GM23338 (cell line): ENCODE measurements at regions not wholly inside any gene's neighbourhood (a gene's known extent, or its start where the extent isn't known, plus 50 kb on each side); places are given as distances from the start of the nearest gene placed in this dataset.
A peak's percentile ranks its signal among the peaks of the same experiment; 100 is the strongest.

Experiments
- ATAC-seq: fragments of 200-7000 bp; cut with Tn5 transposase; 3 replicates; pipeline ENCODE4 v1.9.1; 2020
- DNase-seq: peaks from one replicate; pipeline ENCODE4 v3.0.0-alpha.2; 2015; ENCODE audit warnings: low spot score
- H2AFZ ChIP-seq: fragments of 200-600 bp; sonication (generic); 2 replicates; pipeline ENCODE4 v1.8.0; 2016; ENCODE audit warnings: antibody characterized with exemption, mild to moderate bottlenecking, moderate library complexity
- H3F3A ChIP-seq: fragments of 200-600 bp; sonication (generic); replicated peaks from 2 replicates; pipeline ENCODE4 v1.8.0; 2017; ENCODE audit warnings: antibody characterized with exemption, mixed run types, low read depth
- H3K27ac ChIP-seq: fragments of 200-600 bp; sonication (generic); 2 replicates; pipeline ENCODE4 v1.6.1; 2016; ENCODE audit warnings: low read depth
- H3K27me3 ChIP-seq: fragments of 200-600 bp; sonication (generic); 2 replicates; pipeline ENCODE4 v1.8.0; 2016; ENCODE audit warnings: mild to moderate bottlenecking, mixed run types, moderate library complexity; ENCODE audit not compliant: insufficient read depth
- H3K36me3 ChIP-seq: fragments of 200-600 bp; sonication (generic); 2 replicates; pipeline ENCODE4 v1.8.0; 2016; ENCODE audit warnings: mild to moderate bottlenecking; ENCODE audit not compliant: insufficient read depth
- H3K4me1 ChIP-seq: fragments of 200-600 bp; sonication (generic); 2 replicates; pipeline ENCODE4 v1.8.0; 2016; ENCODE audit warnings: mild to moderate bottlenecking, moderate library complexity; ENCODE audit not compliant: insufficient read depth
- H3K4me2 ChIP-seq: fragments of 200-600 bp; sonication (generic); 2 replicates; pipeline ENCODE4 v1.7.1; 2017; ENCODE audit warnings: mixed run types
- H3K4me3 ChIP-seq: fragments of 200-600 bp; sonication (generic); 2 replicates; pipeline ENCODE4 v1.6.1; 2016; ENCODE audit warnings: mixed run types
- H3K79me2 ChIP-seq: fragments of 200-600 bp; sonication (generic); replicated peaks from 2 replicates; pipeline ENCODE4 v1.8.0; 2017; ENCODE audit warnings: mild to moderate bottlenecking; ENCODE audit not compliant: insufficient read depth
- H3K9me2 ChIP-seq: fragments of 200-600 bp; sonication (generic); 2 replicates; pipeline ENCODE4 v1.8.0; 2017; ENCODE audit not compliant: insufficient read depth
- H4K20me1 ChIP-seq: fragments of 200-600 bp; sonication (generic); replicated peaks from 2 replicates; pipeline ENCODE4 v1.8.0; 2017; ENCODE audit warnings: mild to moderate bottlenecking; ENCODE audit not compliant: insufficient read depth
- H3K27ac Mint-ChIP-seq: 2 replicates; pipeline ENCODE4 v1.8.0; 2020; ENCODE audit warnings: inconsistent platforms, mild to moderate bottlenecking, moderate library complexity, mixed read lengths
- H3K27me3 Mint-ChIP-seq: 3 replicates; pipeline ENCODE4 v1.8.0; 2022; ENCODE audit warnings: low read depth, mild to moderate bottlenecking, moderate library complexity, mixed read lengths, inconsistent platforms; ENCODE audit not compliant: insufficient read depth, poor library complexity
- H3K36me3 Mint-ChIP-seq: 3 replicates; pipeline ENCODE4 v1.8.0; 2021; ENCODE audit warnings: low read depth, mild to moderate bottlenecking, inconsistent platforms, moderate library complexity, mixed read lengths
- H3K4me1 Mint-ChIP-seq: 3 replicates; pipeline ENCODE4 v1.8.0; 2020; ENCODE audit warnings: mild to moderate bottlenecking, inconsistent platforms, mixed read lengths
- H3K4me3 Mint-ChIP-seq: 3 replicates; pipeline ENCODE4 v1.8.0; 2021; ENCODE audit warnings: moderate library complexity, mild to moderate bottlenecking, inconsistent platforms, mixed read lengths
- H3K9me3 Mint-ChIP-seq: 3 replicates; pipeline ENCODE4 v1.8.0; 2020; ENCODE audit warnings: moderate library complexity, mild to moderate bottlenecking, inconsistent platforms, mixed read lengths
- CREB1 ChIP-seq: fragments of 250-450 bp; sonication (Bioruptor Pico); IDR thresholded peaks from 2 replicates; pipeline ENCODE4 v1.5.0; 2020; ENCODE audit warnings: low read depth, mild to moderate bottlenecking, moderate library complexity
- EZH2 ChIP-seq: fragments of 200-600 bp; sonication (generic); IDR thresholded peaks from one replicate; pipeline ENCODE4 v1.8.0; 2017; ENCODE audit warnings: antibody characterized with exemption, mild to moderate bottlenecking, low read depth; ENCODE audit not compliant: unreplicated experiment
- EZH2phosphoT487 ChIP-seq: fragments of 200-600 bp; sonication (generic); IDR thresholded peaks from one replicate; pipeline ENCODE4 v1.8.1; 2018; ENCODE audit warnings: antibody characterized with exemption; ENCODE audit not compliant: unreplicated experiment
- JUNB ChIP-seq: IDR thresholded peaks from one replicate; pipeline ENCODE4 v1.6.1; 2016; ENCODE audit warnings: antibody characterized with exemption; ENCODE audit not compliant: unreplicated experiment
- NANOG ChIP-seq: IDR thresholded peaks from 2 replicates; pipeline ENCODE4 v1.6.1; 2016; ENCODE audit warnings: antibody characterized with exemption, borderline replicate concordance
- POLR2AphosphoS5 ChIP-seq: IDR thresholded peaks from 2 replicates; pipeline ENCODE4 v1.6.1; 2016; ENCODE audit warnings: antibody characterized with exemption, low read depth
- REST ChIP-seq: IDR thresholded peaks from one replicate; pipeline ENCODE4 v1.6.1; 2018; ENCODE audit warnings: antibody characterized with exemption; ENCODE audit not compliant: unreplicated experiment
- ZNF114 ChIP-seq: fragments of 250-450 bp; sonication (Bioruptor Pico); IDR thresholded peaks from 2 replicates; pipeline ENCODE4 v1.5.0; 2020; ENCODE audit warnings: mild to moderate bottlenecking, moderate library complexity
- ZNF331 ChIP-seq: fragments of 250-450 bp; sonication (Bioruptor Pico); IDR thresholded peaks from 2 replicates; pipeline ENCODE4 v1.5.0; 2020; ENCODE audit warnings: low read depth, mild to moderate bottlenecking, moderate library complexity
- TF ChIP-seq, protein P1 (sequence below): fragments of 250-450 bp; sonication (Bioruptor Pico); IDR thresholded peaks from 2 replicates; pipeline ENCODE4 v1.5.0; 2020; ENCODE audit warnings: mild to moderate bottlenecking, moderate library complexity

GRCh38 chr1:8170059-8170835 is 144.1 kb upstream of the ERRFI1 start:
- Mint-ChIP-seq H3K4me3 (no peak overlapping the region), H3K4me1 (peaks cover 38% of the 10 kb centered on the region), H3K9me3 (no peaks in the 10 kb centered on the region), H3K27me3 (peaks cover 12% of the 10 kb centered on the region), H3K36me3 (no peaks in the 10 kb centered on the region; the same call in 1 of the 3 replicates), H3K27ac (peak overlapping the region; percentile 80)
- no peak for TF ChIP-seq NANOG
- no peak for TF ChIP-seq REST
- TF ChIP-seq POLR2AphosphoS5, result no peak
- TF ChIP-seq, protein P1, sequence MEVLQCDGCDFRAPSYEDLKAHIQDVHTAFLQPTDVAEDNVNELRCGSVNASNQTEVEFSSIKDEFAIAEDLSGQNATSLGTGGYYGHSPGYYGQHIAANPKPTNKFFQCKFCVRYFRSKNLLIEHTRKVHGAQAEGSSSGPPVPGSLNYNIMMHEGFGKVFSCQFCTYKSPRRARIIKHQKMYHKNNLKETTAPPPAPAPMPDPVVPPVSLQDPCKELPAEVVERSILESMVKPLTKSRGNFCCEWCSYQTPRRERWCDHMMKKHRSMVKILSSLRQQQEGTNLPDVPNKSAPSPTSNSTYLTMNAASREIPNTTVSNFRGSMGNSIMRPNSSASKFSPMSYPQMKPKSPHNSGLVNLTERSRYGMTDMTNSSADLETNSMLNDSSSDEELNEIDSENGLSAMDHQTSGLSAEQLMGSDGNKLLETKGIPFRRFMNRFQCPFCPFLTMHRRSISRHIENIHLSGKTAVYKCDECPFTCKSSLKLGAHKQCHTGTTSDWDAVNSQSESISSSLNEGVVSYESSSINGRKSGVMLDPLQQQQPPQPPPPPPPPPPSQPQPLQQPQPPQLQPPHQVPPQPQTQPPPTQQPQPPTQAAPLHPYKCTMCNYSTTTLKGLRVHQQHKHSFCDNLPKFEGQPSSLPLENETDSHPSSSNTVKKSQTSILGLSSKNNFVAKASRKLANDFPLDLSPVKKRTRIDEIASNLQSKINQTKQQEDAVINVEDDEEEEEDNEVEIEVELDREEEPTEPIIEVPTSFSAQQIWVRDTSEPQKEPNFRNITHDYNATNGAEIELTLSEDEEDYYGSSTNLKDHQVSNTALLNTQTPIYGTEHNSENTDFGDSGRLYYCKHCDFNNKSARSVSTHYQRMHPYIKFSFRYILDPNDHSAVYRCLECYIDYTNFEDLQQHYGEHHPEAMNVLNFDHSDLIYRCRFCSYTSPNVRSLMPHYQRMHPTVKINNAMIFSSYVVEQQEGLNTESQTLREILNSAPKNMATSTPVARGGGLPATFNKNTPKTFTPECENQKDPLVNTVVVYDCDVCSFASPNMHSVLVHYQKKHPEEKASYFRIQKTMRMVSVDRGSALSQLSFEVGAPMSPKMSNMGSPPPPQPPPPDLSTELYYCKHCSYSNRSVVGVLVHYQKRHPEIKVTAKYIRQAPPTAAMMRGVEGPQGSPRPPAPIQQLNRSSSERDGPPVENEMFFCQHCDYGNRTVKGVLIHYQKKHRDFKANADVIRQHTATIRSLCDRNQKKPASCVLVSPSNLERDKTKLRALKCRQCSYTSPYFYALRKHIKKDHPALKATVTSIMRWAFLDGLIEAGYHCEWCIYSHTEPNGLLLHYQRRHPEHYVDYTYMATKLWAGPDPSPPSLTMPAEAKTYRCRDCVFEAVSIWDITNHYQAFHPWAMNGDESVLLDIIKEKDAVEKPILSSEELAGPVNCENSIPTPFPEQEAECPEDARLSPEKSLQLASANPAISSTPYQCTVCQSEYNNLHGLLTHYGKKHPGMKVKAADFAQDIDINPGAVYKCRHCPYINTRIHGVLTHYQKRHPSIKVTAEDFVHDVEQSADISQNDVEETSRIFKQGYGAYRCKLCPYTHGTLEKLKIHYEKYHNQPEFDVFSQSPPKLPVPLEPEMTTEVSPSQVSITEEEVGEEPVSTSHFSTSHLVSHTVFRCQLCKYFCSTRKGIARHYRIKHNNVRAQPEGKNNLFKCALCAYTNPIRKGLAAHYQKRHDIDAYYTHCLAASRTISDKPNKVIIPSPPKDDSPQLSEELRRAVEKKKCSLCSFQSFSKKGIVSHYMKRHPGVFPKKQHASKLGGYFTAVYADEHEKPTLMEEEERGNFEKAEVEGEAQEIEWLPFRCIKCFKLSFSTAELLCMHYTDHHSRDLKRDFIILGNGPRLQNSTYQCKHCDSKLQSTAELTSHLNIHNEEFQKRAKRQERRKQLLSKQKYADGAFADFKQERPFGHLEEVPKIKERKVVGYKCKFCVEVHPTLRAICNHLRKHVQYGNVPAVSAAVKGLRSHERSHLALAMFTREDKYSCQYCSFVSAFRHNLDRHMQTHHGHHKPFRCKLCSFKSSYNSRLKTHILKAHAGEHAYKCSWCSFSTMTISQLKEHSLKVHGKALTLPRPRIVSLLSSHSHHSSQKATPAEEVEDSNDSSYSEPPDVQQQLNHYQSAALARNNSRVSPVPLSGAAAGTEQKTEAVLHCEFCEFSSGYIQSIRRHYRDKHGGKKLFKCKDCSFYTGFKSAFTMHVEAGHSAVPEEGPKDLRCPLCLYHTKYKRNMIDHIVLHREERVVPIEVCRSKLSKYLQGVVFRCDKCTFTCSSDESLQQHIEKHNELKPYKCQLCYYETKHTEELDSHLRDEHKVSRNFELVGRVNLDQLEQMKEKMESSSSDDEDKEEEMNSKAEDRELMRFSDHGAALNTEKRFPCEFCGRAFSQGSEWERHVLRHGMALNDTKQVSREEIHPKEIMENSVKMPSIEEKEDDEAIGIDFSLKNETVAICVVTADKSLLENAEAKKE (CRISPR knock-in tag), result no peak
- TF ChIP-seq EZH2, result no peak
- TF ChIP-seq ZNF331, result no peak
- TF ChIP-seq ZNF114 (CRISPR knock-in tag), result no peak
- TF ChIP-seq CREB1, result no peak
- TF ChIP-seq EZH2phosphoT487, result no peak
- TF ChIP-seq JUNB, result no peak
- no peak overlapping the region for H3K4me3 ChIP-seq
- peaks cover 29% of the 10 kb centered on the region for H3K4me1 ChIP-seq
- 0 out of 2 replicates have a peak, but pooled peaks cover 8% of the 10 kb centered on the region for H3K9me2 ChIP-seq
- H3K36me3 ChIP-seq, result no peaks in the 10 kb centered on the region
- no peaks in the 10 kb centered on the region for H4K20me1 ChIP-seq
- no peak for ATAC-seq
- no peaks in the 10 kb centered on the region for H3K27me3 ChIP-seq
- no peak for DNase-seq
- peaks cover 8% of the 10 kb centered on the region for H3F3A ChIP-seq
- peak overlapping the region; percentile 52; the same call in 1 of the 2 replicates for H2AFZ ChIP-seq
- H3K27ac ChIP-seq, result no peak overlapping the region
- H3K4me2 ChIP-seq, result no peak overlapping the region
- H3K79me2 ChIP-seq, result no peaks in the 10 kb centered on the region
